GM21447 (cell line): ENCODE measurements at regions not wholly inside any gene's neighbourhood (a gene's known extent, or its start where the extent isn't known, plus 50 kb on each side); places are given as distances from the start of the nearest gene placed in this dataset.

ENCODE experiments used
- ATAC-seq: cut with Tn5 transposase; IDR thresholded peaks from one replicate; pipeline ENCODE4 v1.9.1; 2021; ENCODE audit not compliant: unreplicated experiment

DNA sequence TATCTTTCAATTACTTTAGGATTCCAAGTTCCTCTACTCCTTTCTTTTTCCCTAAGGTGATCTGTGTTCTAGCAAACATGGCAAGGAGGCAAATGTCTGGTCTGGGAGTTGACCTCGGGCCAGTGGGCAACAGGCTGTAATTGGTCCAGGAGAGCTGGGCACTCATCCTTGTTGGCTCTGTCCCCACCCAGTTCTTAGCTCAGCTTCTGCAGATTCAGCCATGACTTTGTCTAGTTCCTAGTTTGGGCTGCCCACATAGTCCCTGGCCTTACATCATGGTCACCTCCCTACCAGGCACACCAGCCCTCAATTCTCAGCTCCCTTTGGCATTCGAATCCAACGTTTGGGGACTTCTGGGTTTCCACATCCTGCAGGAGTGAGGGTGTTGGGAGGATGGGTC is 92.1 kb upstream of the DAP start:
- ATAC-seq = no peak

DNA sequence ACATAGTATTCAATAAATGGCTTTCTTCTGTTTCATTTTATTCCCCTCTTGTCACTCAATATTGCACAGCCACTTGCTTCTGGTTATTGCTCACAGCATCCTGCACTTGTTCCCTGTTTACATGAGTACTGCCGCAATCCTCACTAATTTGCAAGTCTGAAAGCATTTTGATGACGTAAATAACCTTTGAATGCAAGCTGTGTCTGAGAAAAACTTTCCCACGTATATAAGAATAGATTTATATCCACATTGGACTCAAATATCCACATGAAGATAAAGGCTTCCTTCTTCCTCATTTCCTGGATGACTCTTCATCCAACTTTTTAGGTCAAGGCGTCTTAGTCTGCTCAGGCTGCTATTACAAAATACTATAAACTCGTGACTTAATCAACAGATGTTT is 88.2 kb upstream of the DAP start:
- ATAC-seq = no peak

DNA sequence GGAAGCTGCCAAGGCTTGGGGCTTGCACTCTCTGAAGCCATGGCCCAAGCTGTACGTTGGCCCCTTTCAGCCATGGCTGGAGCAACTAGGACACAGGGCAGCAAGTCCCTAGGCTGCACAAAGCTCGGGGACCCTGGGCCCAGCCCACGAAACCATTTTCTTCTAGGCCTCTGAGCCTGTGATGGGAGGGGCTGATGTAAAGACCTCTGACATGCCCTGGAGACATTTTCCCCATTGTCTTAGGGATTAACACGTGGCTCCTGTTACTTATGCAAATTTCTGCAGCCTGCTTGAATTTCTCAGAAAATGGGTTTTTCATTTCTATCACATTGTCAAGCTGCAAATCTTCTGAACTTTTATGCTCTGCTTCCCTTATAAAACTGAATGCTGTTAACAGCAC is 83.0 kb upstream of the DAP start:
- ATAC-seq = no peak

DNA sequence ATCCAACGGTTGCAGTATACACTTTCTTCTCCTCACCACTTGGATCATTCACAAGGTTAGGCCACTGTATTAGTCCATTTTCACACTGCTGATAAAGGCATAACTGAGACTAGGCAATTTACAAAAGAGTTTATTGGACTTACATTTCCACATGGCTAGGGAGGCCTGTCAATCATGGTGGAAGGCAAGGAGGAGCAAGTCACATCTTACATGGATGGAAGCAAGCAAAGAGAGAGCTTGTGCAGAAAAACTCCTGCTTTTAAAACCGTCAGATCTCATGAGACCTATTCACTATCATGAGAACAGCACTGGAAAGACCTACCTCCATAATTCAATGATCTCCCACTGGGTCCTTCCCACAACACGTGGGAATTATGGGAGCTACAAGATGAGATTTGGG is 81.8 kb upstream of the DAP start:
- no peak for ATAC-seq

DNA sequence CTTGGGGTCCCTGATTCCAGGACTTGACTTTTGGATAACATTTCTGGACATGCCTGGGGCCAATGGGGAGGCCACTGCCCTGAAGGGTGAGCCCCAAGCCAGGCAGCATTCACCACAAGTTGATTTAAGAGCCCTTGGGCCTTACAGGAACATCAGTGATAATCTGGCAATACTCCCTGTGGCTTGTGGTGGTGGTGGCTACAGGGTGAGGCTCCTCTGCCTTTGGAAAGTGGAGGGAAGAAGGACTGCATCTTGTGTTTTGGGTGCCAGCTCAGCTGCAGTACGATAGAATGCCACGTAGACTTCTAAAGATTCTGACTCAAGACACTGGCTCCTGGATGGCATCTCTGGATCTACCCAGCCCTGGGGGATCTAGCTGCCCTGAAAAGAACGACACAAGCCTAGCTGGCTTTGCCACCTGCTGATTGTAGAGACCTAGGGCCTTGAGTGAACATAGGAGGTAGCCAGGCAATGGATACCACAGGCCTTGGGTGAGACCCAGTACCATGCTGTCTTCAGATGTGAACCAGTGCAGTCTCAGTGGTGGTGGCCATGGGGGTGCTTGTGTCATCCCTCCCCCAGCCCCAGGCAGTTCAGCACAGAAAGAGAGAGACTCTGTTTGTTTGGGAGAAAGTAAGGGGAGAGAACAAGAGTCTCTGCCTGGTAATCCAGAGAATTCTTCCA is 79.0 kb upstream of the DAP start:
- ATAC-seq = no peak

DNA sequence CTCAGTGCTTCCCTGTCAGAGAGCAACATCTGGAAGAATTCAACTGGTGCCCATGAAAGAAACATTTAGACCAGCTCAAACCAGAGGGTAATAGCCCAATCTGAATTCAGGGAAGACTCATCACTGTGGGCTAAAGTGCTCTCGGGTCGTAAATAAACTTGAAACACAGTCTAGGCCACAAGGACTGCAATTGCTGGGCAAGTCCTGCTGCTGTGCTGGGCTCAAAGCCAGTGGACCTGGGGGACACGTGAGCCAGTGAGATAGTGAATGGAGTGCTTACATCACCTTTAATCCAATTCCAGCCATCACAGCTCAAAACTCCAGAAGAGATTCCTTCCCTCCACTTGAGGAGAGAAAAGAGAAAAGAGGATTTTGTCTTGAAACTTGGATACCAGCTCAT is 78.1 kb upstream of the DAP start:
- no peak for ATAC-seq

DNA sequence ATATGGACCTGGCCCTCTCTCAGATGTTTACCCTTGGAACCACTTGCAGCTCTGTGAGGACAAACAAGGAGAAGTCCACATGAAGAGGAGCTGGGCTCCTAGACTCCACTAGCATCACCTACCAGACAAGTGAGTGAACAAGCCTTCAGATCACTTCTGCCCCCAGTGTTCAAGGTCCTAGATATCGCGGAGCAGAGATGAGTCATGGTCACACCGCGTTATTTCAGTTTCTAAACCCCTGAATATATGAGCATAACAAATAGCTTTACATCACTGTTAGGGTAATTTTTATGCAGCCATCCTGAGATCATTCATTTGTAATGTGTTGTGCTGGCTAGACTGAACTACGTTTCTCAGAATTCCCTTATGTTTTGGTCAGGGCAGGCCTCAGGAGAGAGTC is 77.0 kb upstream of the DAP start:
- no peak for ATAC-seq

DNA sequence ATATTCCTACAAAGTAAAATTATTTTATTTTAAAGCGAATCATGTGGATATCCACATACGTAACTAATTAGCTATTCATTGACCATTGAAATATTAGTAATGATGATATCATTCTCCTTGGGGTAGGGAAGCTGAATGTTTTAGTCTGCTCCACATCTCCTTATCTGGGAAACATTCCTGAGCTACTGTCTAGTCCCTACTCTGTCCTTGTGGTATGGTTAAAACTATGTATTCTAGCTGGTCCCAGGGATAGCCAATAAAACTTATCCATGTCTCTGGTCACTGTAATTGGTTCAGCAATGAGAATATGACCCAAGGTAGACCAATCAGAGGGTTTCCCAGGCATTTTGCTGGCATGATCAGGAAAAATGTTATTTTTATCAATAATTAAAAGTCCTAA is 76.0 kb upstream of the DAP start:
- ATAC-seq = no peak

DNA sequence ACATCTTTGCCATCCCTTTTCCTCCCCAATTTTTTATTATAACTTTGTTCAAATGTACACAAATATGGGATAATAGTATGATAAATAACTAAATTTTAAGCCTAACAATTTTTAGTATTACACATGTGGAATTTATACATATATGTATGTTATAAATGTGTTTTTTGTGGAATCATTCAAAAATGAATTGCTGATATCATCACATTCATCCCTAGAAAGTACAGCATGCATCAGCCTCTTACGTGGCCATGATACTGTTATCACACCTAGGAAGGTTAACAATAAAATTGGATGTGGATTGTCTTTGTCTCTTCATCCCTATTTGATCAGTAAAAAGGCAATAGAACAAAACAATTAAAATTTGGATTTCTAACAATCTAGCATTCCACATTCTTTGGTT is 73.7 kb upstream of the DAP start:
- no peak for ATAC-seq

DNA sequence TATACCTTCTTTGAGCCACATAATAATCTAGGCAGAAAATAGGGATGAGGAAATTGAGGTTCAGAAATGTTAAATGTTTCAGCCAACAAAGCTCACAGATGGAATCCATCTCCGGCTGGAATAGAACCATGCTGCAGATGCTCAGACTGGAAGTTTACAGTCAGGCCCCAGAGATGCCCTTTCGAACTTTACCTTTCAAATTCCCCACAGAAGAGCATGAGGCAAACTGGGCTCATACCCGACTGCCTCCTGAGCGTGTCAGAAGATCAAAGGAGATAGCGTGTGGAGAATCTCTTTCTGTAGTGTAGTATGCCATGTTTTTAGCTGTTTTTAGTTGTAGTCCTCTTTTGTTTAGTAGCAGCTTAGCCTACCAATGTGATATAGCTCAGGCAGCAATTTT is 72.0 kb upstream of the DAP start:
- ATAC-seq = no peak

DNA sequence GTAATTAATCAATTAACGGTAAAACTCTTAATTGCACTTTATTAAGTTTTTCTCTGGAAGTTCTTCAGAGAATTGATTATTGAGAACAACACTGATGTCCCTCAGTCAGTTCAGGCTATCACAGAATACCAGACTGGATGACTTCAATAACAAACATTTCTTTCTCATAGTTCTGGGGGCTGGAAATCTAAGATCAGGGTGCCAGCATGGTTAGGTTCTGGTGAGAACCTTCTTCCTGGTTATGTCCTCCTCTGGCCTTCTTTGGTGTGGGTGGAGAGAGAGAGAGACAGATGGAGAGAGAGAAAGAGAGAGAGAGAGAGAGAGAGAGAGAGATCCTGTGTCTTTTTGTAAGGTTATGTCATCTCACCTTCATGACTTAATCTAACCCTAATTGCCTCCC is 71.4 kb upstream of the DAP start:
- no peak for ATAC-seq

DNA sequence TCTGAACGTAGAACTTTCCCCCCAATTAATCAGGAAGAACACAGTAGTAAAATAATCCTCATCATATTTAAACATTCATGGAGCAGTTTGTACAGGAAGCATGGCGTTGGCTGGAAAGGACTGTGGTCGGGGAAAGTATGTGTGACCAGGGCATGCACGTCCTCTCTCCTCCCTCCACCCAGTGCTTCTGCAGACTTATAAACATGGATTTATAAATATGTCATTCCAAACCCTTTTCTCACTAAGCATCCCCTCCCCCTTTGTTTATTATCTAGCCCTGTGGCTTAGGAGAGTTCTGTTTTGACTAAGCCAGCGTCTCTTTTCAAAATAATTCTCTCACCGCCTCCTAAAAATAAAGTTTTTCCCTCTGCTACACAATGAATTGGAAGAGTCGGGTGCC is 70.4 kb upstream of the DAP start:
- no peak for ATAC-seq

DNA sequence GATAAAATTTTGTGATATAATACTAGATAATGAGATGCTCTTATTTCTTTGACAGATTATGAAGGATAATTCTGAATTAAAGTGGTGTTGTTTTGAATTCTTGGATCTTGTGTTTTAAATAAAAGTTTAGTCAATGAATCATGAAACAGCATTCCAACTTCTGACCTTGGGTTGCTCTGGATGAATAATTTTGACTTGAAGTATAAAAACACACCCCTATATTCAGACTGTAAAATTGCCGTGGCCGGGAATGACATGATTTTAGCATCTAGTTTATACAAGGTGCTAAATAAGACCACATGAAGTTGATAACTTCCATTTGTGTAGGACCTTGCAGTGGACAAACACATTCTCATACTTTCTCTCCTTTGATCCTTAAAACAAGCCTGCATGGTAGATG is 67.2 kb upstream of the DAP start:
- ATAC-seq = no peak

DNA sequence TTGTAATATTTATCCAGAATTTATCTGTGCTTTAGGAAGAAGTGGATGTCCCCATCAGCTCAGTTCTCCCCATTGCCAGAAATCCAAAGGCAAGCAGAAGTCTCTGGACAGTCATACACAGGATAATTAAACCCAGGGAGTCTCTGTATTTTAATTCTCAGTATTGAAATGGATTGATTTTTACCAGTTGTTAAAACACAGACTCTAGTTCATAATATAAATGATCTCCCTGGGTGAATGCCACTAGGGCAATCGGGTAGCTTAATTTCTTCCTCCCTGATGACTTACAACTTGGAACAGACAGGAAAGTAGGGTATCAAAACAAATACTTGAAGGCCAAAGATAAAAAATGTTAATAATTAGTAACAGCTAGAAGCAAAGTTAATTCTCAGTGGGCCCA is 66.5 kb upstream of the DAP start:
- no peak for ATAC-seq

DNA sequence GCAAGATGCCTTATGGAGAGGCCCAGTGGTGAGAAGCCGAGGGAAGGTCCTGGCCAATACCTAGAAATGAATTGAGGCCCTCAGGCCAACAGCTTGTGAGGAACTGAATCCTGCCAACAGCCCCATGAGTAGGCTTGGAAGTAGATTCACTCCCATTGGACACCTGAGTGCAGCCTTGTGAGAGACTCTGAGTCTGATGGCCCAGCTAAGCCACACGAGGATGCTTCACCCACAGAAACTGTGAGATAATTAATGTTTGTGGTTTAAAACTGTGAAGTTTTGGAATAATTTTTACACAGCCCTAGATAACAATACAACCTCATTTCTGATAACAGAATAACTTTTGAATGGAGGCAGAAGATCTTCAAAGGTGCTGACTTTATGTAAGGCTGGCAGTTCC is 65.9 kb upstream of the DAP start:
- ATAC-seq = no peak

DNA sequence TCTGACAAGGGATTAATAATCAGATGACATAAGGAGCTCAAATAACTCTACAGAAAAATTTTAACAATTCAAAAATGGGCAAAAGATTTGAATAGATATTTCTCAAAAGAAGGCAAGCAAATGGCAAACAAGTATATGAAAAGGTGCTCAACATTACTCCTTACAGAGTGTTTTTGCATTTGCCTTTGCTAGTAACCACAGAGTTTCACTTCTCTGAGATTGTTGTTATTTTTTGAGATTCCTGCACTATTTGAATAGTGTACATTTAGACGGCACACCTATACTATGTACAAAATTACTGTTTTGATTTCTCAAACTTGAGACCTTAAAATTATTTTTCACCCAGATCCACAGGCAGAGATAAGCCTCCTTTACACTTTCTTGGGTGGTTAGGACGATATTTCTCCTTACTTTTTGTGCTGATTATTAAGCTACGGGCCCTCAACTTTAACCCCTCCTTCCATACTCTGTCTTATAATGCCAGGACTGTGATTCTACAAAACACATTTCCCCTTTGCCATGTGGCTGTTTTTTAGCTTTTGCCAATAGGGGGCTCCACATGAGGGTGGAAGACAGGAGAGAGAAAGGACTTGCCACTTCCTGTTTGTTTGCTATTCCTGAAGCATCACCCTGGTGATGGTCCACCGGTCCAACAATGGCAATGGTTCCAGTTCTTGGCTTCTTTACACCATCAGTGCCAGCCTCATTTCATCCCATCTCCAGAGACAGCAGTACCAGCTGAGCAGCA is 65.0 kb upstream of the DAP start:
- peak; percentile 82 for ATAC-seq

DNA sequence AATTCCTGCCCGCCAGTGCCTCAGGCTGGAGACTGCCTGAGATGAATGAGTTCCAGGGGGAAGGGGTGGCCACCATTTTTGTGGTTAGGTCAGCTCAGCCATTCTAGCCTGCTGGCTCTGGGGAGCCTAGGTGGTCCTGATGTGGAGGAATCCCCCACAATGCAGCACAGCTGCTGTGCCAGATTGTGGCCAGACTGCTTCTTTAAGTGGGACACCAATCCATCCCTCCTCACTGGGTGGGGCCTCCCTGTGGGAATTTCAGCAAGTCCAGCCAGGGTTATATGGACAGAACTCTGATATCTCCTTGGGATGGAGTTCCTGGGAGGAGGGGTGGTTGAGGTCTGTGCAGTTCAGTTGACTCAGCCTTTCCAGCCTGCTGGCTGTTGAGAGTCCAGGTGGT is 51.2 kb upstream of the DAP start:
- no peak for ATAC-seq
